H1 (cell line): ENCODE measurements at regions not wholly inside any gene's neighbourhood (a gene's known extent, or its start where the extent isn't known, plus 50 kb on each side); places are given as distances from the start of the nearest gene placed in this dataset.

Source experiments
- CTCF ChIA-PET: fragments of 300-600 bp; sonication (Branson Sonifier 250); formaldehyde crosslinking; loops from one replicate; lab custom pipeline; 2021; ENCODE audit not compliant: partially characterized antibody; lab: Charles Lee
- POLR2A ChIA-PET: fragments of 300-600 bp; sonication (Branson Sonifier 250); formaldehyde crosslinking; loops from one replicate; lab custom pipeline; 2021; ENCODE audit warnings: inconsistent platforms; ENCODE audit not compliant: partially characterized antibody; lab: Charles Lee
- DNase-seq, 2 experiments: peaks; one replicate each; pipeline versions ENCODE4 v3.0.0 to v3.0.0-alpha.2; 2010 to 2022; ENCODE audit warnings: low spot score in 2 of 2, low read depth in 1 of 2, mixed read lengths in 1 of 2
- FAIRE-seq: peaks from 2 replicates; lab custom pipeline; 2011; peaks lifted over from hg19 to GRCh38; lab: Jason Lieb, UNC
- H2AFZ ChIP-seq: 2 replicates; pipeline ENCODE4 v1.8.1; 2012; ENCODE audit warnings: low read length, inconsistent platforms
- H2AK5ac ChIP-seq: 2 replicates; pipeline ENCODE4 v1.6.1; 2013; ENCODE audit warnings: low read depth, low read length
- H2BK120ac ChIP-seq: replicated peaks from 2 replicates; pipeline ENCODE3; 2013; ENCODE audit warnings: low read depth, low read length, inconsistent platforms
- H2BK12ac ChIP-seq: 2 replicates; pipeline ENCODE4 v1.6.1; 2013; ENCODE audit warnings: low read depth, low read length
- H2BK15ac ChIP-seq: 2 replicates; pipeline ENCODE4 v1.6.1; 2013; ENCODE audit warnings: low read length
- H2BK20ac ChIP-seq: 2 replicates; pipeline ENCODE4 v1.6.1; 2013; ENCODE audit warnings: low read length
- H2BK5ac ChIP-seq: 2 replicates; pipeline ENCODE4 v1.6.1; 2013; ENCODE audit warnings: low read depth, low read length
- H3K14ac ChIP-seq: 2 replicates; pipeline ENCODE4 v1.6.1; 2013; ENCODE audit warnings: inconsistent platforms; ENCODE audit not compliant: insufficient read length
- H3K18ac ChIP-seq: 2 replicates; pipeline ENCODE4 v1.6.1; 2013; ENCODE audit warnings: low read length; ENCODE audit errors: extremely low read depth
- H3K23ac ChIP-seq: 2 replicates; pipeline ENCODE4 v1.6.1; 2013; ENCODE audit warnings: inconsistent platforms; ENCODE audit not compliant: insufficient read length
- H3K23me2 ChIP-seq: 2 replicates; pipeline ENCODE4 v1.6.1; 2013; ENCODE audit warnings: low read depth, low read length
- H3K27ac ChIP-seq: 2 replicates; pipeline ENCODE4 v1.6.1; 2011; ENCODE audit warnings: low read depth, low read length, inconsistent platforms
- H3K27me3 ChIP-seq, 4 experiments: replicated peaks in 1 of 4; 1 replicate in 1 of 4; 2 replicates in 3 of 4; pipeline versions ENCODE4 v1.6.1 to v1.8.1; 2011 to 2013; ENCODE audit warnings: low read length in 3 of 4, mild to moderate bottlenecking in 3 of 4, inconsistent platforms in 2 of 4, mixed read lengths in 2 of 4, moderate library complexity in 1 of 4; ENCODE audit not compliant: control insufficient read depth in 3 of 4, insufficient read depth in 3 of 4; ENCODE audit errors: extremely low read depth in 1 of 4
- H3K36me3 ChIP-seq, 4 experiments: 2 replicates each; pipeline versions ENCODE4 v1.6.1 to v1.8.1; 2011 to 2013; ENCODE audit warnings: mild to moderate bottlenecking in 4 of 4, low read length in 3 of 4, moderate library complexity in 2 of 4, control low read depth in 1 of 4, inconsistent platforms in 1 of 4; ENCODE audit not compliant: insufficient read depth in 4 of 4, control insufficient read depth in 2 of 4
- H3K4ac ChIP-seq: replicated peaks from 2 replicates; pipeline ENCODE3; 2013; ENCODE audit warnings: low read length, low read depth, mixed read lengths, inconsistent platforms; ENCODE audit not compliant: insufficient read length
- H3K4me1 ChIP-seq, 4 experiments: replicated peaks in 1 of 4; 1 replicate in 1 of 4; 2 replicates in 3 of 4; pipeline versions ENCODE4 v1.6.1 to v1.8.1; 2011 to 2013; ENCODE audit warnings: low read length in 3 of 4, inconsistent platforms in 2 of 4, mixed read lengths in 1 of 4; ENCODE audit not compliant: insufficient read depth in 4 of 4, control insufficient read depth in 3 of 4
- H3K4me2 ChIP-seq, 2 experiments: 2 replicates each; pipeline versions ENCODE4 v1.6.1 to v1.8.1; 2011 to 2013; ENCODE audit warnings: low read depth in 2 of 2, low read length in 2 of 2, control low read depth in 1 of 2, inconsistent platforms in 1 of 2, mild to moderate bottlenecking in 1 of 2; ENCODE audit not compliant: insufficient read depth in 1 of 2
- H3K4me3 ChIP-seq, 4 experiments: fragments of 200-600, 300-600 bp in 1 of 4; sonication (generic), shearing (Covaris generic), sonication (Bioruptor Twin) in 1 of 4; 2 replicates each; pipeline versions ENCODE4 v1.5.1 to v1.8.1; 2011 to 2016; ENCODE audit warnings: low read length in 4 of 4, low read depth in 3 of 4, control low read depth in 2 of 4, inconsistent platforms in 2 of 4, mild to moderate bottlenecking in 2 of 4, mixed read lengths in 1 of 4, moderate library complexity in 1 of 4; ENCODE audit not compliant: insufficient read depth in 2 of 4; ENCODE audit errors: extremely low read depth in 1 of 4
- H3K56ac ChIP-seq: replicated peaks from 2 replicates; pipeline ENCODE3; 2013; ENCODE audit warnings: low read depth, mild to moderate bottlenecking, mixed read lengths, low read length, inconsistent platforms; ENCODE audit not compliant: insufficient read length
- H3K79me1 ChIP-seq: 2 replicates; pipeline ENCODE4 v1.6.1; 2013; ENCODE audit warnings: low read depth, low read length, control low read depth
- H3K79me2 ChIP-seq, 2 experiments: 2 replicates each; pipeline versions ENCODE4 v1.6.1 to v1.8.1; 2012 to 2013; ENCODE audit warnings: low read length in 2 of 2, mild to moderate bottlenecking in 2 of 2, inconsistent platforms in 1 of 2; ENCODE audit not compliant: insufficient read depth in 2 of 2, control insufficient read depth in 1 of 2
- H3K9ac ChIP-seq, 4 experiments: replicated peaks in 1 of 4; 1 replicate in 1 of 4; 2 replicates in 3 of 4; pipeline versions ENCODE4 v1.6.1 to v1.8.1; 2011 to 2013; ENCODE audit warnings: low read depth in 3 of 4, low read length in 3 of 4, control low read depth in 2 of 4, mild to moderate bottlenecking in 2 of 4, moderate library complexity in 2 of 4, inconsistent platforms in 1 of 4; ENCODE audit errors: extremely low read depth in 1 of 4
- H3K9me3 ChIP-seq, 2 experiments: 2 replicates each; pipeline versions ENCODE4 v1.6.1 to v1.8.1; 2012 to 2013; ENCODE audit warnings: mild to moderate bottlenecking in 2 of 2, moderate library complexity in 2 of 2, control low read depth in 1 of 2, inconsistent platforms in 1 of 2, low read depth in 1 of 2, low read length in 1 of 2, mixed read lengths in 1 of 2; ENCODE audit not compliant: insufficient read depth in 2 of 2
- H4K20me1 ChIP-seq, 2 experiments: replicated peaks in 1 of 2; 2 replicates each; pipeline versions ENCODE3 to v1.8.1; 2011 to 2013; ENCODE audit warnings: inconsistent platforms in 2 of 2, low read length in 2 of 2, mild to moderate bottlenecking in 1 of 2; ENCODE audit not compliant: insufficient read depth in 2 of 2, control insufficient read depth in 1 of 2
- H4K5ac ChIP-seq: 2 replicates; pipeline ENCODE4 v1.6.1; 2013; ENCODE audit warnings: low read length, low read depth, mixed read lengths, inconsistent platforms; ENCODE audit not compliant: insufficient read length
- H4K8ac ChIP-seq: 2 replicates; pipeline ENCODE4 v1.8.0; 2013; ENCODE audit warnings: mild to moderate bottlenecking, moderate library complexity, low read length, inconsistent platforms; ENCODE audit not compliant: insufficient read depth; ENCODE audit errors: extremely low read depth
- H4K91ac ChIP-seq: replicated peaks from 2 replicates; pipeline ENCODE3; 2013; ENCODE audit warnings: low read length, mixed read lengths, inconsistent platforms; ENCODE audit not compliant: insufficient read length
- ATF2 ChIP-seq: IDR thresholded peaks from 2 replicates; pipeline ENCODE4 v1.6.1; 2012; ENCODE audit warnings: low read length, inconsistent platforms
- EGR1 ChIP-seq: IDR thresholded peaks from 2 replicates; pipeline ENCODE4 v1.6.1; 2011; ENCODE audit warnings: low read depth, low read length, borderline replicate concordance
- EZH2 ChIP-seq: fragments of 200-600 bp; sonication (generic); IDR thresholded peaks from 2 replicates; pipeline ENCODE4 v1.7.1; 2012; ENCODE audit warnings: low read depth, mild to moderate bottlenecking, moderate library complexity, low read length, inconsistent platforms; ENCODE audit not compliant: severe bottlenecking
- JUN ChIP-seq: IDR thresholded peaks from 2 replicates; pipeline ENCODE4 v1.6.1; 2011; ENCODE audit warnings: low read depth, mild to moderate bottlenecking, improper control_type of control experiment, low read length
- POU5F1 ChIP-seq: IDR thresholded peaks from 2 replicates; pipeline ENCODE4 v1.6.1; 2011; ENCODE audit warnings: low read depth, mild to moderate bottlenecking, low read length, moderate library complexity
- RBBP5 ChIP-seq: IDR thresholded peaks from 2 replicates; pipeline ENCODE4 v1.7.1; 2012; ENCODE audit warnings: low read depth, mild to moderate bottlenecking, inconsistent platforms, low read length, moderate library complexity, borderline replicate concordance
- RNF2 ChIP-seq: fragments of 200-900, 300-1000 bp; sonication (generic); IDR thresholded peaks from 2 replicates; pipeline ENCODE4 v1.7.1; 2016; ENCODE audit warnings: borderline replicate concordance, low read depth, mild to moderate bottlenecking, antibody characterized with exemption, low read length; ENCODE audit not compliant: poor library complexity, severe bottlenecking; ENCODE audit errors: missing control alignments
- SAP30 ChIP-seq: fragments of 300-600 bp; sonication (generic); IDR thresholded peaks from 2 replicates; pipeline ENCODE4 v1.7.1; 2012; ENCODE audit warnings: low read length, moderate library complexity, mild to moderate bottlenecking, inconsistent platforms; ENCODE audit not compliant: insufficient read depth, insufficient replicate concordance
- TEAD4 ChIP-seq: IDR thresholded peaks from 2 replicates; pipeline ENCODE4 v1.6.1; 2012; ENCODE audit warnings: low read depth, low read length, inconsistent platforms, mixed read lengths
- YY1 ChIP-seq: IDR thresholded peaks from 2 replicates; pipeline ENCODE4 v1.6.1; 2011; ENCODE audit warnings: low read depth, mild to moderate bottlenecking, low read length
- WGBS, 2 experiments: shearing (Covaris generic) in 1 of 2; methylation state at CpG; one replicate each; pipeline versions ENCODE4 v1.1.6 to v1.1.7; 2013 to 2015; ENCODE audit warnings: low lambda C conversion rate in 2 of 2, mixed read lengths in 2 of 2, inconsistent platforms in 1 of 2, low coverage in 1 of 2, missing lambda C conversion rate in 1 of 2; ENCODE audit not compliant: insufficient replicate concordance in 2 of 2, insufficient coverage in 1 of 2, insufficient read length in 1 of 2; ENCODE audit errors: extremely low coverage in 1 of 2, missing lambda C conversion rate in 1 of 2; 5-methylcytosine and 5-hydroxymethylcytosine counted together

GRCh38 chr6:146878952-146879340 lies 280.2 kb downstream of the ADGB start:
- H4K91ac ChIP-seq: no peak overlapping the region
- H3K27ac ChIP-seq: no peak overlapping the region
- H4K5ac ChIP-seq: no peak overlapping the region
- H3K23me2 ChIP-seq: no peaks in the 10 kb centered on the region
- H2BK20ac ChIP-seq: no peak overlapping the region
- no peaks in the 10 kb centered on the region for H3K9me3 ChIP-seq
- H3K56ac ChIP-seq: no peak overlapping the region
- POLR2A ChIA-PET: no interaction called here
- FAIRE-seq: no peak
- H2BK12ac ChIP-seq: no peak overlapping the region
- H4K20me1 ChIP-seq: no peaks in the 10 kb centered on the region
- no peak overlapping the region for H2BK15ac ChIP-seq
- no peak overlapping the region for H2BK120ac ChIP-seq
- 83% methylated on average over 2 of the region's 2 CpGs; no CpG with 5 or more reads in 1 of the 2 experiments for WGBS, 2 experiments
- H3K79me1 ChIP-seq: no peaks in the 10 kb centered on the region
- no peak for DNase-seq
- H3K79me2 ChIP-seq: no peaks in the 10 kb centered on the region
- H3K4me3 ChIP-seq: no peak overlapping the region
- no peak overlapping the region for H3K14ac ChIP-seq
- no peaks in the 10 kb centered on the region for H3K27me3 ChIP-seq
- H4K8ac ChIP-seq: no peak overlapping the region
- H3K36me3 ChIP-seq: no peaks in the 10 kb centered on the region
- TF ChIP-seq YY1 (no peak), TEAD4 (no peak), ATF2 (no peak), EZH2 (no peak), SAP30 (no peak), RBBP5 (no peak), EGR1 (no peak), JUN (no peak), RNF2 (no peak), POU5F1 (no peak)
- H2AK5ac ChIP-seq: no peak overlapping the region
- CTCF ChIA-PET: interaction anchor here (1.4 kb wide), 1 partner anchor 10 kb away, joined by 3 read pairs; no protein-coding TSS in a partner anchor
- no peaks in the 10 kb centered on the region; a peak in 1 of 7 replicates for H3K4me1 ChIP-seq
- no peak overlapping the region for H3K18ac ChIP-seq
- H3K9ac ChIP-seq: no peak overlapping the region
- H3K4me2 ChIP-seq: no peak overlapping the region
- no peak overlapping the region for H2AFZ ChIP-seq
- no peak overlapping the region for H3K4ac ChIP-seq
- H3K23ac ChIP-seq: no peak overlapping the region
- no peak overlapping the region for H2BK5ac ChIP-seq
